Ascending aorta (tissue), 2 donors: ENCODE measurements at regions not wholly inside any gene's neighbourhood (a gene's known extent, or its start where the extent isn't known, plus 50 kb on each side); places are given as distances from the start of the nearest gene placed in this dataset.

Experiments used
- DNase-seq, 2 donors: peaks; one replicate each; pipeline ENCODE4 v3.0.0-alpha.2; 2019; ENCODE audit warnings: low spot score in 2 of 2
- H3K27ac ChIP-seq, 2 donors: fragments of 200-600 bp; sonication (generic); one replicate each; pipeline ENCODE4 v1.5.1; 2016 to 2017; ENCODE audit warnings: mild to moderate bottlenecking in 1 of 2
- H3K27me3 ChIP-seq: fragments of 200-600 bp; sonication (generic); one replicate; pipeline ENCODE4 v1.5.1; 2017
- H3K36me3 ChIP-seq, 2 donors: fragments of 200-600 bp; sonication (generic); one replicate each; pipeline ENCODE4 v1.5.1; 2016
- H3K4me1 ChIP-seq, 2 donors: fragments of 200-600 bp; sonication (generic); one replicate each; pipeline ENCODE4 v1.5.1; 2016 to 2017; ENCODE audit warnings: mild to moderate bottlenecking in 1 of 2
- H3K4me3 ChIP-seq, 2 donors: fragments of 200-600 bp; sonication (generic); one replicate each; pipeline ENCODE4 v1.5.1; 2016 to 2017; ENCODE audit warnings: mild to moderate bottlenecking in 1 of 2
- H3K9me3 ChIP-seq, 2 donors: fragments of 200-600 bp; sonication (generic); one replicate each; pipeline ENCODE4 v1.5.1; 2016
- intact Hi-C: fragments of 100-400 bp; cut with DNase I; formaldehyde crosslinking; loops from one replicate; pipeline ENCODE4 v1.15.1; 2023
- TF ChIP-seq, protein P1 (sequence below), 3 experiments: fragments of 200-600 bp in 2 of 3; fragments of 450-650 bp in 1 of 3; sonication (generic) in 2 of 3; IDR thresholded peaks; one replicate each; pipeline ENCODE4 v1.5.1; 2016 to 2019; ENCODE audit warnings: antibody characterized with exemption in 3 of 3, mild to moderate bottlenecking in 1 of 3, moderate library complexity in 1 of 3

DNA sequence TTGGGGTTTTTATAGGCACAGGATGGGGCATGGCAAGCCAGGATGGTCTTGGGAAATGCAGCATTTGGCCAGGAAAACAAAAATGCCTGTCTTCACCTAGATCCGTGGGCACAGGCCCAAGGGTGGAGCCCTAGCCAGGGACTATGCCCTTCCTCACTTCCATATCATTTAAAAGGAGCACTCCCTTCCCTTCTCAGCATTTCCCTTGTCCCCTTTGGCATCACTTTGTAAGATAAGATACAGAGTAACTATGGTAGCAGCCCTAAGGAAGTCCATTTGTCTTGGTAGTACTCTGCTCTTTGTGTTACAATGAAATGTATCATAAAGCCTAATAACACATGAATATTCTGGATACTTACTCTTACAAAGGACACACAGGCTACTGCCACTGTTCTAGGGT is 1092.6 kb upstream of the TENM4 start:
- Histone ChIP-seq H3K9me3 (no peaks in the 10 kb centered on the region), H3K36me3 (no peaks in the 10 kb centered on the region), H3K27me3 (no peaks in the 10 kb centered on the region), H3K4me1 (no peaks in the 10 kb centered on the region), H3K27ac (no peak overlapping the region), H3K4me3 (no peak overlapping the region)
- no peak for DNase-seq
- TF ChIP-seq, protein P1, sequence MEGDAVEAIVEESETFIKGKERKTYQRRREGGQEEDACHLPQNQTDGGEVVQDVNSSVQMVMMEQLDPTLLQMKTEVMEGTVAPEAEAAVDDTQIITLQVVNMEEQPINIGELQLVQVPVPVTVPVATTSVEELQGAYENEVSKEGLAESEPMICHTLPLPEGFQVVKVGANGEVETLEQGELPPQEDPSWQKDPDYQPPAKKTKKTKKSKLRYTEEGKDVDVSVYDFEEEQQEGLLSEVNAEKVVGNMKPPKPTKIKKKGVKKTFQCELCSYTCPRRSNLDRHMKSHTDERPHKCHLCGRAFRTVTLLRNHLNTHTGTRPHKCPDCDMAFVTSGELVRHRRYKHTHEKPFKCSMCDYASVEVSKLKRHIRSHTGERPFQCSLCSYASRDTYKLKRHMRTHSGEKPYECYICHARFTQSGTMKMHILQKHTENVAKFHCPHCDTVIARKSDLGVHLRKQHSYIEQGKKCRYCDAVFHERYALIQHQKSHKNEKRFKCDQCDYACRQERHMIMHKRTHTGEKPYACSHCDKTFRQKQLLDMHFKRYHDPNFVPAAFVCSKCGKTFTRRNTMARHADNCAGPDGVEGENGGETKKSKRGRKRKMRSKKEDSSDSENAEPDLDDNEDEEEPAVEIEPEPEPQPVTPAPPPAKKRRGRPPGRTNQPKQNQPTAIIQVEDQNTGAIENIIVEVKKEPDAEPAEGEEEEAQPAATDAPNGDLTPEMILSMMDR (IDR thresholded peaks at IDR 0.05) = no peak
- intact Hi-C loops = no loop called here

DNA sequence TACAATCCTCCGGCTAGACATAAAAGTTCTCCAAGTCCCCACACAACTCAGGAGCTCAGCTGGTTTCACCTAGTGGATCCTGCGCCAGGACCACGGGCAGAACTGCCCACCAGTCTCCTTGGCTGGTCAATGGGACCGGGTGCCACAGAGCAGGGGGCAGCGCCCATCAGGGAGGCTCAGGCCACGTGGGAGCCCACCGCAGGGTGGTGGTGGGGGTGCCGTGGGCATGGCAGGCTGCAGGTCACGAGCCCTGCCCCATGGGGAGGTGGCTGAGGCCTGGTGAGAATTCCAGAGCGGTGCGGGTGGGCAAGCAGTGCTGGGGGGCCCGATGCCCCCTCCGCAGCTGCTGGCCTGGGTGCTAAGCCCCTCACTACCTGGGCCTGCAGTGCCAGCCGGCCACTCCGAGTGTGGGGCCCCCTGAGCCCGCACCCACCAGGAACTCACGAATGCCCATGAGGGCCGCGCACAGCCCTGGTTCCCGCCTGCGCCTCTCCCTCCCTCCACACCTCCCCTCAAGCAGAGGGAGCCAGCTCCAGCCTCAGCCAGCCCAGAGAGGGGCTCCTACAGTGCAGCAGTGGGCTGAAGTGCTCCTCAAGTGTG is 1091.9 kb upstream of the TENM4 start:
- Histone ChIP-seq H3K27ac (no peak overlapping the region), H3K4me3 (no peak overlapping the region), H3K9me3 (no peaks in the 10 kb centered on the region), H3K27me3 (no peaks in the 10 kb centered on the region), H3K4me1 (no peaks in the 10 kb centered on the region), H3K36me3 (no peaks in the 10 kb centered on the region)
- intact Hi-C loops = no loop called here
- TF ChIP-seq, protein P1 (IDR thresholded peaks at IDR 0.05) = no peak
- DNase-seq = no peak

DNA sequence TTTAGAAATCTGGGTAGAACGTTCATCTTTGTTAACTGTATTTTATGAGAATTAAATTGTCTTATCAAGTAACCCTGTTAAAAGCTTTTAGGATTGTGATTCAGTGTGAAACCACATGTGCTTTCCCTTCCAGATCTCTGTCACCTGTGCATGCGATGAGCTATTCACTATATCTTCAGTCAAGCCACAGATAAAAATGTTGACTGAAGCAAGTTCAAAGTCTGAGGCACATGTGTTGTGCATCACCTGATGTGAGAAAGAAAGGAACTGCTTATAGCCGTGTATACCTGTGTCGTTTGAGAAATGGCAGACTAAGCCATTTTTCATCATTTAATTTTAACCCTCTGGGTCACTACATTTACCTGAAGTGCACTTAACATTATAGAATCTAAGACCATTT is 1088.9 kb upstream of the TENM4 start:
- no peaks in the 10 kb centered on the region for H3K27me3 ChIP-seq
- H3K4me3 ChIP-seq = no peak overlapping the region
- H3K36me3 ChIP-seq = no peaks in the 10 kb centered on the region
- H3K4me1 ChIP-seq = no peaks in the 10 kb centered on the region
- H3K27ac ChIP-seq = no peak overlapping the region
- no peaks in the 10 kb centered on the region for H3K9me3 ChIP-seq
- TF ChIP-seq, protein P1 (IDR thresholded peaks at IDR 0.05) = no peak
- DNase-seq = no peak
- intact Hi-C loops = no loop called here

DNA sequence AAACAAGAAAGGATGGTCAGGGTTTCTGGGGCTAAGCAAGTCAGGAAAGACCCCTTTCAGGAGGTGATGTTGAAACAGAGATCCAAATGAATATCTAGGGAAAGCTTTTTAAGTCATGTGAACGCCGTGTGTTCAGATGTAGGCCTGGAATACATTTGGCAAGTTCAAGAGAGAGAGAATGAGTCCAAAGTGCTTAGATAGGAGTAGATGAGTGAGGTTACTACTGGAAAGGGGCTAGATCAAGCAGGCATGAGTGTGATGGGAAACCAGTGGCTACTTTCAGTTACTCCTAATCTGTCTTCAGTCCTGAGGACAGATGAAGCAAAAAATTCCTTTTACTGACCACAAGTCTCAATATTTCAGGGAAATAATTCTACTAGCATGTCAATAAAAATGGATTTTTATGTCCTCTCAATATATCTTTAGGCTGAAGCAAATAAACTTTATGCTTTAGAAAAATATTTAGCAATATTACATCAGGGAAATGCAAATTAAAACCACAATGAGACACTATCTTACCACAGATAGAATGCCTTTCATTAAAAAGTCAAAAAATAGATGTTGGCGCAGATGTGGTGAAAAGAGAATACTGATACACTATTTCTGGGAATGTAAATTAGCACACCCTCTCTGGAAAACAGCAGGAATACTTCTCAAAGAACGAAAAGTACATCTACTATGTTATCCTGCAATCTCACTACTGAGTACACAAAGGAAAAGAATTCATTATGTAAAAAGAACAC is 1085.0 kb upstream of the TENM4 start:
- H3K27ac ChIP-seq = no peak overlapping the region
- intact Hi-C loops = no loop called here
- TF ChIP-seq, protein P1 (IDR thresholded peaks at IDR 0.05) = no peak
- H3K9me3 ChIP-seq = no peaks in the 10 kb centered on the region
- H3K27me3 ChIP-seq = no peaks in the 10 kb centered on the region
- DNase-seq = no peak
- no peaks in the 10 kb centered on the region for H3K36me3 ChIP-seq
- no peaks in the 10 kb centered on the region for H3K4me1 ChIP-seq
- no peak overlapping the region for H3K4me3 ChIP-seq

DNA sequence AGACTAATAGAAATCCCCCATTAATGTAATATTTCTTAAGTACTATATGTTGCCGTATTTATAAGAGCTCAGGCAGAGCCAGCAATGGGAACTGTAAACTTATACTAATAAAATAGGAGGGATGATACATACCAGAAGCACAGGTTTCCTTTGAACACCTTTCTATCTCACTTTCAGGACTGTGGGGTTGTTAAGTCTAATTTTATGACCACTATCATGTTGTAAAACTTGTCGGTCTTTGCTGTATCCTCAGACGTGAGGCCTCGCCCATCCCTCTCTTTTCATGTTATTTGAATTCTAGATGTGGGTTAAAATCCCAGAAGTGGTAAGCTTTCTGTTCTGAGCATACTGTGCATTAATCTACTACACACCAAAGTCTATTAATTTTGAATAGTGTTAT is 1083.5 kb upstream of the TENM4 start:
- Histone ChIP-seq H3K27ac (no peak overlapping the region), H3K4me3 (no peak overlapping the region), H3K36me3 (no peaks in the 10 kb centered on the region), H3K4me1 (no peaks in the 10 kb centered on the region), H3K27me3 (no peaks in the 10 kb centered on the region), H3K9me3 (no peaks in the 10 kb centered on the region)
- intact Hi-C loops = no loop called here
- DNase-seq = no peak
- TF ChIP-seq, protein P1 (IDR thresholded peaks at IDR 0.05) = no peak
